WTC11 (cell line): ENCODE measurements at regions not wholly inside any gene's neighbourhood (a gene's known extent, or its start where the extent isn't known, plus 50 kb on each side); places are given as distances from the start of the nearest gene placed in this dataset.

Experiments used
- ATAC-seq: fragments of 200-7000 bp; cut with Tn5 transposase; 2 replicates; pipeline ENCODE4 v1.10.0; 2021; ENCODE audit warnings: mild to moderate bottlenecking, moderate library complexity
- CTCF ChIA-PET: fragments of 300-600 bp; sonication (Branson Sonifier 250); formaldehyde crosslinking; loops from one replicate; lab custom pipeline; 2021; ENCODE audit warnings: antibody characterized with exemption; lab: Charles Lee
- POLR2A ChIA-PET: fragments of 350-600 bp; sonication (Branson Sonifier 250); formaldehyde crosslinking; loops from one replicate; lab custom pipeline; 2021; ENCODE audit warnings: antibody characterized with exemption; lab: Charles Lee
- DNase-seq: peaks from one replicate; pipeline ENCODE4 v3.0.0; 2021; ENCODE audit warnings: low spot score
- H3K27ac Mint-ChIP-seq: 2 replicates; pipeline ENCODE4 v1.8.0; 2021; ENCODE audit warnings: mixed read lengths
- H3K27me3 Mint-ChIP-seq: 2 replicates; pipeline ENCODE4 v1.8.0; 2021; ENCODE audit warnings: low read depth, mild to moderate bottlenecking, moderate library complexity, mixed read lengths
- H3K36me3 Mint-ChIP-seq: 2 replicates; pipeline ENCODE4 v1.8.0; 2021; ENCODE audit warnings: mixed read lengths
- H3K4me1 Mint-ChIP-seq: 2 replicates; pipeline ENCODE4 v1.8.0; 2022; ENCODE audit warnings: mixed read lengths
- H3K4me3 Mint-ChIP-seq: 2 replicates; pipeline ENCODE4 v1.8.0; 2021; ENCODE audit warnings: mild to moderate bottlenecking, moderate library complexity, mixed read lengths
- H3K9me3 Mint-ChIP-seq: 2 replicates; pipeline ENCODE4 v1.8.0; 2021; ENCODE audit warnings: mixed read lengths
- CBFB ChIP-seq: sonication (generic); formaldehyde crosslinking; IDR thresholded peaks from 2 replicates; pipeline ENCODE4 v1.8.1; 2022; ENCODE audit warnings: mild to moderate bottlenecking, low read depth, missing genetic modification reagents
- NR1H2 ChIP-seq: sonication (generic); formaldehyde crosslinking; IDR thresholded peaks from 2 replicates; pipeline ENCODE4 v1.9.0; 2021; ENCODE audit warnings: mild to moderate bottlenecking, moderate library complexity, missing genetic modification reagents
- NR2C2 ChIP-seq: sonication (generic); formaldehyde crosslinking; IDR thresholded peaks from 2 replicates; pipeline ENCODE4 v1.8.0; 2022; ENCODE audit warnings: mild to moderate bottlenecking, missing genetic modification reagents
- RELA ChIP-seq: sonication (generic); formaldehyde crosslinking; IDR thresholded peaks from 2 replicates; pipeline ENCODE4 v1.8.1; 2022; ENCODE audit warnings: missing genetic modification reagents, mild to moderate bottlenecking, borderline replicate concordance
- SOX15 ChIP-seq: fragments of 250-450 bp; sonication (Bioruptor Pico); IDR thresholded peaks from 2 replicates; pipeline ENCODE4 v1.9.0; 2021; ENCODE audit warnings: mild to moderate bottlenecking
- ZNF219 ChIP-seq: sonication (generic); formaldehyde crosslinking; IDR thresholded peaks from 2 replicates; pipeline ENCODE4 v1.8.0; 2023; ENCODE audit warnings: missing genetic modification reagents, mild to moderate bottlenecking, borderline replicate concordance
- TF ChIP-seq, protein P1 (sequence below): sonication (generic); formaldehyde crosslinking; IDR thresholded peaks from 2 replicates; pipeline ENCODE4 v1.8.1; 2023; ENCODE audit warnings: mild to moderate bottlenecking, missing genetic modification reagents
- TF ChIP-seq, protein P2 (sequence below): fragments of 250-450 bp; sonication (Bioruptor Pico); IDR thresholded peaks from 2 replicates; pipeline ENCODE4 v1.9.0; 2021; ENCODE audit warnings: mild to moderate bottlenecking
- TF ChIP-seq, protein P3 (sequence below): fragments of 250-450 bp; sonication (Bioruptor Pico); IDR thresholded peaks from 2 replicates; pipeline ENCODE4 v1.9.0; 2021; ENCODE audit warnings: mild to moderate bottlenecking, borderline replicate concordance
- TF ChIP-seq, protein P4 (sequence below): fragments of 200-600 bp; IDR thresholded peaks from 2 replicates; pipeline ENCODE4 v1.8.0; 2022; ENCODE audit warnings: antibody characterized with exemption
- TF ChIP-seq, protein P5 (sequence below): sonication (generic); formaldehyde crosslinking; IDR thresholded peaks from 2 replicates; pipeline ENCODE4 v1.8.0; 2022; ENCODE audit warnings: missing genetic modification reagents
- TF ChIP-seq, protein P6 (sequence below): sonication (generic); formaldehyde crosslinking; IDR thresholded peaks from 2 replicates; pipeline ENCODE4 v1.8.0; 2023; ENCODE audit warnings: mild to moderate bottlenecking, missing genetic modification reagents

DNA sequence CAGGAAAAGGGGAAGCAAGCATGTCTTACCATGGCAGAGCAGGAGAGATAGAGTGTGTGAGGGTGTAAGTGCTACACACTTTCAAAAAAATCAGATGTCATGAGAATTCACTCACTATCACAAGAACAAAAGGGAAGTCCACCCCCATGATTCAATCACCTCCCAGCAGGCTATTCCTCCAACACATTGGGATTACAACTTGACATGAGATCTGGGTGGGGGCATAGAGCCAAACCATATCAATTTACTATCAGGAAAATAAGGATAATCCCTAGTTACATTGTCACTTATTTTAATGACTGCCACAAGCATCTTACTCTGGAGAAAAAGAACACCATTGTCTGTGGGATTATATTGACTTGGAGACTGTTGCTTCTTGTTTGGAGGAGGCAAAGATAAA lies 66.1 kb upstream of the VANGL1 start:
- ChIA-PET CTCF (interaction anchor here (1.2 kb wide), 1 partner anchor 20 kb away, joined by 3 read pairs; no protein-coding TSS in a partner anchor), POLR2A (no interaction called here)
- Mint-ChIP-seq H3K27me3 (peaks cover 8% of the 10 kb centered on the region), H3K4me1 (no peaks in the 10 kb centered on the region), H3K4me3 (no peak overlapping the region), H3K27ac (no peak overlapping the region), H3K36me3 (peaks cover 26% of the 10 kb centered on the region), H3K9me3 (peaks cover 45% of the 10 kb centered on the region)
- no peak for TF ChIP-seq ZNF219 (CRISPR knock-in tag)
- TF ChIP-seq, protein P1, sequence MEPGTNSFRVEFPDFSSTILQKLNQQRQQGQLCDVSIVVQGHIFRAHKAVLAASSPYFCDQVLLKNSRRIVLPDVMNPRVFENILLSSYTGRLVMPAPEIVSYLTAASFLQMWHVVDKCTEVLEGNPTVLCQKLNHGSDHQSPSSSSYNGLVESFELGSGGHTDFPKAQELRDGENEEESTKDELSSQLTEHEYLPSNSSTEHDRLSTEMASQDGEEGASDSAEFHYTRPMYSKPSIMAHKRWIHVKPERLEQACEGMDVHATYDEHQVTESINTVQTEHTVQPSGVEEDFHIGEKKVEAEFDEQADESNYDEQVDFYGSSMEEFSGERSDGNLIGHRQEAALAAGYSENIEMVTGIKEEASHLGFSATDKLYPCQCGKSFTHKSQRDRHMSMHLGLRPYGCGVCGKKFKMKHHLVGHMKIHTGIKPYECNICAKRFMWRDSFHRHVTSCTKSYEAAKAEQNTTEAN (CRISPR knock-in tag) = no peak
- TF ChIP-seq NR1H2 (CRISPR knock-in tag) = no peak
- TF ChIP-seq, protein P2, sequence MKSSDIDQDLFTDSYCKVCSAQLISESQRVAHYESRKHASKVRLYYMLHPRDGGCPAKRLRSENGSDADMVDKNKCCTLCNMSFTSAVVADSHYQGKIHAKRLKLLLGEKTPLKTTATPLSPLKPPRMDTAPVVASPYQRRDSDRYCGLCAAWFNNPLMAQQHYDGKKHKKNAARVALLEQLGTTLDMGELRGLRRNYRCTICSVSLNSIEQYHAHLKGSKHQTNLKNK (CRISPR knock-in tag) = no peak
- no peak for TF ChIP-seq SOX15 (CRISPR knock-in tag)
- TF ChIP-seq, protein P3, sequence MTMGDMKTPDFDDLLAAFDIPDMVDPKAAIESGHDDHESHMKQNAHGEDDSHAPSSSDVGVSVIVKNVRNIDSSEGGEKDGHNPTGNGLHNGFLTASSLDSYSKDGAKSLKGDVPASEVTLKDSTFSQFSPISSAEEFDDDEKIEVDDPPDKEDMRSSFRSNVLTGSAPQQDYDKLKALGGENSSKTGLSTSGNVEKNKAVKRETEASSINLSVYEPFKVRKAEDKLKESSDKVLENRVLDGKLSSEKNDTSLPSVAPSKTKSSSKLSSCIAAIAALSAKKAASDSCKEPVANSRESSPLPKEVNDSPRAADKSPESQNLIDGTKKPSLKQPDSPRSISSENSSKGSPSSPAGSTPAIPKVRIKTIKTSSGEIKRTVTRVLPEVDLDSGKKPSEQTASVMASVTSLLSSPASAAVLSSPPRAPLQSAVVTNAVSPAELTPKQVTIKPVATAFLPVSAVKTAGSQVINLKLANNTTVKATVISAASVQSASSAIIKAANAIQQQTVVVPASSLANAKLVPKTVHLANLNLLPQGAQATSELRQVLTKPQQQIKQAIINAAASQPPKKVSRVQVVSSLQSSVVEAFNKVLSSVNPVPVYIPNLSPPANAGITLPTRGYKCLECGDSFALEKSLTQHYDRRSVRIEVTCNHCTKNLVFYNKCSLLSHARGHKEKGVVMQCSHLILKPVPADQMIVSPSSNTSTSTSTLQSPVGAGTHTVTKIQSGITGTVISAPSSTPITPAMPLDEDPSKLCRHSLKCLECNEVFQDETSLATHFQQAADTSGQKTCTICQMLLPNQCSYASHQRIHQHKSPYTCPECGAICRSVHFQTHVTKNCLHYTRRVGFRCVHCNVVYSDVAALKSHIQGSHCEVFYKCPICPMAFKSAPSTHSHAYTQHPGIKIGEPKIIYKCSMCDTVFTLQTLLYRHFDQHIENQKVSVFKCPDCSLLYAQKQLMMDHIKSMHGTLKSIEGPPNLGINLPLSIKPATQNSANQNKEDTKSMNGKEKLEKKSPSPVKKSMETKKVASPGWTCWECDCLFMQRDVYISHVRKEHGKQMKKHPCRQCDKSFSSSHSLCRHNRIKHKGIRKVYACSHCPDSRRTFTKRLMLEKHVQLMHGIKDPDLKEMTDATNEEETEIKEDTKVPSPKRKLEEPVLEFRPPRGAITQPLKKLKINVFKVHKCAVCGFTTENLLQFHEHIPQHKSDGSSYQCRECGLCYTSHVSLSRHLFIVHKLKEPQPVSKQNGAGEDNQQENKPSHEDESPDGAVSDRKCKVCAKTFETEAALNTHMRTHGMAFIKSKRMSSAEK (CRISPR knock-in tag) = no peak
- TF ChIP-seq CBFB (CRISPR knock-in tag) = no peak
- TF ChIP-seq NR2C2 (CRISPR knock-in tag) = no peak
- no peak for TF ChIP-seq RELA
- TF ChIP-seq, protein P4, sequence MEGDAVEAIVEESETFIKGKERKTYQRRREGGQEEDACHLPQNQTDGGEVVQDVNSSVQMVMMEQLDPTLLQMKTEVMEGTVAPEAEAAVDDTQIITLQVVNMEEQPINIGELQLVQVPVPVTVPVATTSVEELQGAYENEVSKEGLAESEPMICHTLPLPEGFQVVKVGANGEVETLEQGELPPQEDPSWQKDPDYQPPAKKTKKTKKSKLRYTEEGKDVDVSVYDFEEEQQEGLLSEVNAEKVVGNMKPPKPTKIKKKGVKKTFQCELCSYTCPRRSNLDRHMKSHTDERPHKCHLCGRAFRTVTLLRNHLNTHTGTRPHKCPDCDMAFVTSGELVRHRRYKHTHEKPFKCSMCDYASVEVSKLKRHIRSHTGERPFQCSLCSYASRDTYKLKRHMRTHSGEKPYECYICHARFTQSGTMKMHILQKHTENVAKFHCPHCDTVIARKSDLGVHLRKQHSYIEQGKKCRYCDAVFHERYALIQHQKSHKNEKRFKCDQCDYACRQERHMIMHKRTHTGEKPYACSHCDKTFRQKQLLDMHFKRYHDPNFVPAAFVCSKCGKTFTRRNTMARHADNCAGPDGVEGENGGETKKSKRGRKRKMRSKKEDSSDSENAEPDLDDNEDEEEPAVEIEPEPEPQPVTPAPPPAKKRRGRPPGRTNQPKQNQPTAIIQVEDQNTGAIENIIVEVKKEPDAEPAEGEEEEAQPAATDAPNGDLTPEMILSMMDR = no peak
- TF ChIP-seq, protein P5, sequence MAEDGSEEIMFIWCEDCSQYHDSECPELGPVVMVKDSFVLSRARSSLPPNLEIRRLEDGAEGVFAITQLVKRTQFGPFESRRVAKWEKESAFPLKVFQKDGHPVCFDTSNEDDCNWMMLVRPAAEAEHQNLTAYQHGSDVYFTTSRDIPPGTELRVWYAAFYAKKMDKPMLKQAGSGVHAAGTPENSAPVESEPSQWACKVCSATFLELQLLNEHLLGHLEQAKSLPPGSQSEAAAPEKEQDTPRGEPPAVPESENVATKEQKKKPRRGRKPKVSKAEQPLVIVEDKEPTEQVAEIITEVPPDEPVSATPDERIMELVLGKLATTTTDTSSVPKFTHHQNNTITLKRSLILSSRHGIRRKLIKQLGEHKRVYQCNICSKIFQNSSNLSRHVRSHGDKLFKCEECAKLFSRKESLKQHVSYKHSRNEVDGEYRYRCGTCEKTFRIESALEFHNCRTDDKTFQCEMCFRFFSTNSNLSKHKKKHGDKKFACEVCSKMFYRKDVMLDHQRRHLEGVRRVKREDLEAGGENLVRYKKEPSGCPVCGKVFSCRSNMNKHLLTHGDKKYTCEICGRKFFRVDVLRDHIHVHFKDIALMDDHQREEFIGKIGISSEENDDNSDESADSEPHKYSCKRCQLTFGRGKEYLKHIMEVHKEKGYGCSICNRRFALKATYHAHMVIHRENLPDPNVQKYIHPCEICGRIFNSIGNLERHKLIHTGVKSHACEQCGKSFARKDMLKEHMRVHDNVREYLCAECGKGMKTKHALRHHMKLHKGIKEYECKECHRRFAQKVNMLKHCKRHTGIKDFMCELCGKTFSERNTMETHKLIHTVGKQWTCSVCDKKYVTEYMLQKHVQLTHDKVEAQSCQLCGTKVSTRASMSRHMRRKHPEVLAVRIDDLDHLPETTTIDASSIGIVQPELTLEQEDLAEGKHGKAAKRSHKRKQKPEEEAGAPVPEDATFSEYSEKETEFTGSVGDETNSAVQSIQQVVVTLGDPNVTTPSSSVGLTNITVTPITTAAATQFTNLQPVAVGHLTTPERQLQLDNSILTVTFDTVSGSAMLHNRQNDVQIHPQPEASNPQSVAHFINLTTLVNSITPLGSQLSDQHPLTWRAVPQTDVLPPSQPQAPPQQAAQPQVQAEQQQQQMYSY (CRISPR knock-in tag) = no peak
- TF ChIP-seq, protein P6, sequence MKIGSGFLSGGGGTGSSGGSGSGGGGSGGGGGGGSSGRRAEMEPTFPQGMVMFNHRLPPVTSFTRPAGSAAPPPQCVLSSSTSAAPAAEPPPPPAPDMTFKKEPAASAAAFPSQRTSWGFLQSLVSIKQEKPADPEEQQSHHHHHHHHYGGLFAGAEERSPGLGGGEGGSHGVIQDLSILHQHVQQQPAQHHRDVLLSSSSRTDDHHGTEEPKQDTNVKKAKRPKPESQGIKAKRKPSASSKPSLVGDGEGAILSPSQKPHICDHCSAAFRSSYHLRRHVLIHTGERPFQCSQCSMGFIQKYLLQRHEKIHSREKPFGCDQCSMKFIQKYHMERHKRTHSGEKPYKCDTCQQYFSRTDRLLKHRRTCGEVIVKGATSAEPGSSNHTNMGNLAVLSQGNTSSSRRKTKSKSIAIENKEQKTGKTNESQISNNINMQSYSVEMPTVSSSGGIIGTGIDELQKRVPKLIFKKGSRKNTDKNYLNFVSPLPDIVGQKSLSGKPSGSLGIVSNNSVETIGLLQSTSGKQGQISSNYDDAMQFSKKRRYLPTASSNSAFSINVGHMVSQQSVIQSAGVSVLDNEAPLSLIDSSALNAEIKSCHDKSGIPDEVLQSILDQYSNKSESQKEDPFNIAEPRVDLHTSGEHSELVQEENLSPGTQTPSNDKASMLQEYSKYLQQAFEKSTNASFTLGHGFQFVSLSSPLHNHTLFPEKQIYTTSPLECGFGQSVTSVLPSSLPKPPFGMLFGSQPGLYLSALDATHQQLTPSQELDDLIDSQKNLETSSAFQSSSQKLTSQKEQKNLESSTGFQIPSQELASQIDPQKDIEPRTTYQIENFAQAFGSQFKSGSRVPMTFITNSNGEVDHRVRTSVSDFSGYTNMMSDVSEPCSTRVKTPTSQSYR (CRISPR knock-in tag) = no peak
- DNase-seq (no peak), ATAC-seq (no peak)
